ENCODE measurements at regions not wholly inside any gene's neighbourhood (a gene's known extent, or its start where the extent isn't known, plus 50 kb on each side); places are given as distances from the start of the nearest gene placed in this dataset.

DNA sequence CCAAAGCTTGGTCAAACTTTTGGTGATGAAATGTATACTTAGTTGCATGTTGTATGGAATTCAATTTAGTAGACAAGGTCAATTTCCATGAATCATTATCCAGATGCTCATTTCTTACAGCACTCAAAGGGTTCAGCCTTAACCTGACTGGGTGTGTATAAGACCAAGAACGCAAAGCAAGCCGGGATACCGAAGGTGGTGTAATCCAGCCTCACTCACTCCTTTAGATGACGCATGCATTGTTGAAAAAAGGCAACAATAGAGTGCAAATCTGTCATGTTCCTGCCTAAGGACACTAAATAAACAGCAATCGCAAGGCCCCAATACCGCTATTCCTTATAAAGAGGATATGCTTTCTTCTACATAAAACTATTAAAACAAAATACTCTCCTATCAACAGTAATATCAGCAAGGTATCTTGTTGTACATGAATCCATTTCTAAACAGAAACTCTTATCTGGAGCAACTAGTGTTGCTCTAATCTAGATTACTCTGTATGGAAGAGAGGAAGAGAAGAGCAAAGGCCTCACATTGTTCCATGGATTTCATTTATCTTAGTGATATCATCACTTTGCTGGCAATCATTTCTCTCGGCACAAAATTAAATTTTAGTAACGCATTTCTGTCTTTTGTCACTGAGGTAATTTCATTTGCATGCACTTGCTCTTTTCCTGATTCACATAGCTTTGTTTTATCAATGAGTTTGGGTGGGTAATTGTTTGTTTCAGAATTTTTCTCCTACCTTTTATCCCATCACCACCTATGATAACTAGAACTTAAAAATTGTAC is 96.2 kb downstream of the PLK2 start:
- TF ChIP-seq CTCF (IDR thresholded peaks at IDR 0.05) (no peak), POLR2AphosphoS5 (IDR thresholded peaks at IDR 0.05) (no peak)

All from breast epithelium (tissue), 3 donors.